OCI-LY3 (cell line): ENCODE measurements at regions not wholly inside any gene's neighbourhood (a gene's known extent, or its start where the extent isn't known, plus 50 kb on each side); places are given as distances from the start of the nearest gene placed in this dataset.

Experiments used
- EZH2phosphoT487 ChIP-seq: fragments of 200-600 bp; shearing (Covaris generic); IDR thresholded peaks from 2 replicates; pipeline ENCODE4 v1.6.1; 2018; ENCODE audit warnings: antibody characterized with exemption, mixed run types, low read depth
- TF ChIP-seq, protein P1 (sequence below): fragments of 200-600, 300-600 bp; sonication (generic); IDR thresholded peaks from 2 replicates; pipeline ENCODE4 v1.5.1; 2014; ENCODE audit warnings: antibody characterized with exemption, low read length, low read depth

DNA sequence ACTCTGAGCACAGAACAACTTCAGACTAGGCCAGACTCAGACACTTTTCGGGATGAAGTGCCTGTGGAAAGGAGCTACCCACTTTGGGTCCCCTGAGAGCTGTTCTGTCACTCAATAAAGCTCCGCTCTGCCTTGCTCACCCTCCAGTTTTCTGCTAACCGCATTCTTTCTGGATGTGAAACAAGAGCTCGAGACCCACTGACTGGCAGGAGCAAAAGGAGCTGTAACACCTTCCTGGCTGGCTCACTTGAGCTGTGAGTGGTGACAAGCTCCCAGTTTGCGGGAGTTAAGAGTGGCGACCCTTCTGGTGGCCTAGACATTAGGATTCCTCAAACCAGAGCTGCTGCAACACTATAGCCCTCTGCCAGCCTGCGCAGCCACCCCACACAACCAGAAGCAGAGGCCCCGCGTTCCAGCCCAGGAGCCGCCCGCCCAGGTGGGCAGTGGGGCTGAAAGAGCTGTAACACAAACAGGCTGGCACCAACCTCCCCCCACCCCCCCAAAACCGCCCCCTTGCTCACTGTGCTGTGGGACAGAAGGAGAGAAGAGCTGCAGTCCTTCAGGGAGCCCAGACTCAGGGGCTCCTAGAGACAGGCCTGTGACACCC, 1178.1 kb upstream of the GBE1 start:
- TF ChIP-seq, protein P1, sequence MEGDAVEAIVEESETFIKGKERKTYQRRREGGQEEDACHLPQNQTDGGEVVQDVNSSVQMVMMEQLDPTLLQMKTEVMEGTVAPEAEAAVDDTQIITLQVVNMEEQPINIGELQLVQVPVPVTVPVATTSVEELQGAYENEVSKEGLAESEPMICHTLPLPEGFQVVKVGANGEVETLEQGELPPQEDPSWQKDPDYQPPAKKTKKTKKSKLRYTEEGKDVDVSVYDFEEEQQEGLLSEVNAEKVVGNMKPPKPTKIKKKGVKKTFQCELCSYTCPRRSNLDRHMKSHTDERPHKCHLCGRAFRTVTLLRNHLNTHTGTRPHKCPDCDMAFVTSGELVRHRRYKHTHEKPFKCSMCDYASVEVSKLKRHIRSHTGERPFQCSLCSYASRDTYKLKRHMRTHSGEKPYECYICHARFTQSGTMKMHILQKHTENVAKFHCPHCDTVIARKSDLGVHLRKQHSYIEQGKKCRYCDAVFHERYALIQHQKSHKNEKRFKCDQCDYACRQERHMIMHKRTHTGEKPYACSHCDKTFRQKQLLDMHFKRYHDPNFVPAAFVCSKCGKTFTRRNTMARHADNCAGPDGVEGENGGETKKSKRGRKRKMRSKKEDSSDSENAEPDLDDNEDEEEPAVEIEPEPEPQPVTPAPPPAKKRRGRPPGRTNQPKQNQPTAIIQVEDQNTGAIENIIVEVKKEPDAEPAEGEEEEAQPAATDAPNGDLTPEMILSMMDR = no peak
- TF ChIP-seq EZH2phosphoT487 = no peak
